Stomach (tissue), 8 donors: ENCODE measurements at regions not wholly inside any gene's neighbourhood (a gene's known extent, or its start where the extent isn't known, plus 50 kb on each side); places are given as distances from the start of the nearest gene placed in this dataset.

ENCODE experiments used
- DNase-seq, 2 donors: peaks; one replicate each; pipeline versions ENCODE4 v3.0.0 to v3.0.0-alpha.2; 2013 to 2019
- H3K27ac ChIP-seq, 5 donors: fragments of 200-600 bp in 4 of 5; sonication (generic) in 4 of 5; one replicate each; pipeline ENCODE4 v1.5.1; 2013 to 2019; ENCODE audit warnings: mild to moderate bottlenecking in 1 of 5, moderate library complexity in 1 of 5
- H3K27me3 ChIP-seq, 3 donors: fragments of 200-600 bp; sonication (generic); one replicate each; pipeline ENCODE4 v1.5.1; 2017 to 2019; ENCODE audit warnings: mixed run types in 1 of 3
- H3K36me3 ChIP-seq, 4 donors: fragments of 200-600 bp; sonication (generic); 1 replicate in 3 of 4; 2 replicates in 1 of 4; pipeline ENCODE4 v1.5.1; 2016 to 2019
- H3K4me1 ChIP-seq, 4 donors: fragments of 200-600 bp; sonication (generic); one replicate each; pipeline ENCODE4 v1.5.1; 2016 to 2019
- H3K4me3 ChIP-seq, 4 donors: fragments of 200-600 bp; sonication (generic) in 3 of 4; one replicate each; pipeline ENCODE4 v1.5.1; 2016 to 2019; ENCODE audit warnings: mild to moderate bottlenecking in 1 of 4
- H3K9me3 ChIP-seq, 4 donors: fragments of 200-600 bp; sonication (generic); one replicate each; pipeline ENCODE4 v1.5.1; 2016 to 2019
- EP300 ChIP-seq: sonication (generic); formaldehyde crosslinking; IDR thresholded peaks from one replicate; pipeline ENCODE4 v1.6.1; 2017; ENCODE audit warnings: antibody characterized with exemption
- POLR2A ChIP-seq, 4 donors: fragments of 450-650 bp; IDR thresholded peaks; one replicate each; pipeline ENCODE4 v1.6.1; 2016; ENCODE audit warnings: antibody characterized with exemption in 4 of 4, control low read depth in 2 of 4, mild to moderate bottlenecking in 1 of 4, moderate library complexity in 1 of 4
- POLR2AphosphoS5 ChIP-seq, 3 donors: sonication (generic); formaldehyde crosslinking; IDR thresholded peaks; one replicate each; pipeline ENCODE4 v1.6.1; 2016; ENCODE audit warnings: antibody characterized with exemption in 3 of 3
- WGBS, 5 donors: extraction: QIAGEN DNeasy Blood & Tissue Kit in 3 of 5; methylation state at CpG; one replicate each; pipeline versions ENCODE4 v1.1.5 to v1.1.7; 2013 to 2018; 5-methylcytosine and 5-hydroxymethylcytosine counted together
- intact Hi-C: fragments of 100-400 bp; cut with DNase I; formaldehyde crosslinking; loops from one replicate; pipeline ENCODE4 v1.15.1; 2023; ENCODE audit warnings: low total_unique reads
- TF ChIP-seq, protein P1 (sequence below), 7 experiments: fragments of 450-650 bp in 4 of 7; fragments of 200-600 bp in 3 of 7; sonication (generic) in 3 of 7; IDR thresholded peaks; one replicate each; pipeline ENCODE4 v1.5.1; 2016 to 2019; ENCODE audit warnings: antibody characterized with exemption in 7 of 7, control low read depth in 2 of 7, mild to moderate bottlenecking in 1 of 7
- donor health status: healthy with polysubstance abuse.
- donor health status: Bipolar disorder and iron deficiency.
- donor health status: healthy.

DNA sequence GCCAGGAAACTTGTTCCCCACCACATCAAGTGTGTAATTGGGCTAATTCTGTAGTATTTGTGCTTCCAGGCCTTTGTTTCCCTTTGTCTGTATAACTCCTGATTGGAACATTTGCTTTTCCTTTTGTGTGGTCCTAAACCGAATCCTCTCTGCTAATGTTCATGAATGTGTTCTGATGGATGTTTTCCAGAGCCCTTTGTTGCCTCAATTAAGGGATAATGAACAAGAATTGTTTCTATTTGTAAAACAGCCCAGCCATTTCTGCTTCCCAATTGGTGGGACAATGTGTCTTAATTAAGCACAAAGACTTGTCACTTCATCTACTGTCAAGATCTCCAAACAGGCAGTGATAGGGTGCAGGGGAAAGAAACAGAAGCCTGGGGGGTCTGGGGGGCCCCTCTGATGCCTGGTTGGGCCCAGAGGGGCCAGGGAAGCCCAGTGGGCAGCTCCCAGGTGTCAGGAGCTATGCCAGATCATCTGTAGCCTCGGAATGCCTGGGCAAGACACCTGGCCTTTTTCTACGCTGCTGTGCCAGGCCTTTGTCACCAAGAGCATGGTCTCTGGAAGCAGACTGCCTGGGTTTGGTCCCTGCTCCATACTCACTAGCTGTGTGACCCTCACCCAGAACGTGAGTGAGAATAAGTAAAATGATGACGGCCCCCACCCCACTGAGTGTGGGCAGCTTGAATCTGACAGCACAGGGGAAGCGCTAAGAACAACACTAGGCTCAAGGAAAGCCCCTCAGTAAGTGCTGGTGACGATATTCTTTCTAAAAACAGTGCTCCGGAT lies 116.6 kb upstream of the PRR20G start:
- Histone ChIP-seq H3K9me3 (no peaks in the 10 kb centered on the region), H3K27ac (no peak overlapping the region), H3K36me3 (no peaks in the 10 kb centered on the region), H3K4me3 (no peak overlapping the region), H3K27me3 (peaks cover 0 to 41% (median 0%) of the 10 kb centered on the region in 3 donors), H3K4me1 (no peaks in the 10 kb centered on the region)
- intact Hi-C loops: no loop called here
- 54 to 70% (median 63%) methylated on average over 8 of the region's 8 CpGs for WGBS, 5 donors
- DNase-seq: no peak
- no peak for TF ChIP-seq POLR2A (IDR thresholded peaks at IDR 0.05)
- TF ChIP-seq EP300: no peak
- TF ChIP-seq, protein P1, sequence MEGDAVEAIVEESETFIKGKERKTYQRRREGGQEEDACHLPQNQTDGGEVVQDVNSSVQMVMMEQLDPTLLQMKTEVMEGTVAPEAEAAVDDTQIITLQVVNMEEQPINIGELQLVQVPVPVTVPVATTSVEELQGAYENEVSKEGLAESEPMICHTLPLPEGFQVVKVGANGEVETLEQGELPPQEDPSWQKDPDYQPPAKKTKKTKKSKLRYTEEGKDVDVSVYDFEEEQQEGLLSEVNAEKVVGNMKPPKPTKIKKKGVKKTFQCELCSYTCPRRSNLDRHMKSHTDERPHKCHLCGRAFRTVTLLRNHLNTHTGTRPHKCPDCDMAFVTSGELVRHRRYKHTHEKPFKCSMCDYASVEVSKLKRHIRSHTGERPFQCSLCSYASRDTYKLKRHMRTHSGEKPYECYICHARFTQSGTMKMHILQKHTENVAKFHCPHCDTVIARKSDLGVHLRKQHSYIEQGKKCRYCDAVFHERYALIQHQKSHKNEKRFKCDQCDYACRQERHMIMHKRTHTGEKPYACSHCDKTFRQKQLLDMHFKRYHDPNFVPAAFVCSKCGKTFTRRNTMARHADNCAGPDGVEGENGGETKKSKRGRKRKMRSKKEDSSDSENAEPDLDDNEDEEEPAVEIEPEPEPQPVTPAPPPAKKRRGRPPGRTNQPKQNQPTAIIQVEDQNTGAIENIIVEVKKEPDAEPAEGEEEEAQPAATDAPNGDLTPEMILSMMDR (IDR thresholded peaks at IDR 0.05): no peak
- no peak for TF ChIP-seq POLR2AphosphoS5 (IDR thresholded peaks at IDR 0.05)

DNA sequence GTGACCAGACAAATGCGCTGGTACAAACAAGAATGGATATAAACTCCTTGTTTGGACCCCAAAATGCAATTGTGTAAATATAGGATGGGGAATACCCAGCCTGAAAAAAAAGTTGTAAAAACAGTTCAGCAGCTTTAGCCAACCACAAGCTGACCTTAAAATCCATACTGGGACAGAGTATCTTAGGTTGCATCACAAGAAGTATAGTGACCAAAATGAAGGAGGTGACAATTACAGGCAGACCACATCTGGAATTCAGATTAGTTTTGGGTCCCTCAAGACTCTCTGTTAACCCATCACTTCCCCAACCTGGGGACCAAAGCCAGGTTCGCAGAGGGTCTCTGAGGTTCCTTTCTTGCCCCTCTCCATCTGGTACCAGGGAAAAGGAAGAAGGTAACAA lies 115.9 kb upstream of the PRR20G start:
- WGBS, 5 donors: 80 to 97% (median 95%) methylated on average over 2 of the region's 2 CpGs
- Histone ChIP-seq H3K27ac (no peak overlapping the region), H3K27me3 (peaks cover 0 to 40% (median 0%) of the 10 kb centered on the region in 3 donors), H3K9me3 (no peaks in the 10 kb centered on the region), H3K36me3 (no peaks in the 10 kb centered on the region), H3K4me3 (no peak overlapping the region), H3K4me1 (no peaks in the 10 kb centered on the region)
- no peak for TF ChIP-seq EP300
- no peak for TF ChIP-seq POLR2AphosphoS5 (IDR thresholded peaks at IDR 0.05)
- no peak for TF ChIP-seq POLR2A (IDR thresholded peaks at IDR 0.05)
- TF ChIP-seq, protein P1 (IDR thresholded peaks at IDR 0.05): no peak
- intact Hi-C loops: no loop called here
- DNase-seq: no peak

DNA sequence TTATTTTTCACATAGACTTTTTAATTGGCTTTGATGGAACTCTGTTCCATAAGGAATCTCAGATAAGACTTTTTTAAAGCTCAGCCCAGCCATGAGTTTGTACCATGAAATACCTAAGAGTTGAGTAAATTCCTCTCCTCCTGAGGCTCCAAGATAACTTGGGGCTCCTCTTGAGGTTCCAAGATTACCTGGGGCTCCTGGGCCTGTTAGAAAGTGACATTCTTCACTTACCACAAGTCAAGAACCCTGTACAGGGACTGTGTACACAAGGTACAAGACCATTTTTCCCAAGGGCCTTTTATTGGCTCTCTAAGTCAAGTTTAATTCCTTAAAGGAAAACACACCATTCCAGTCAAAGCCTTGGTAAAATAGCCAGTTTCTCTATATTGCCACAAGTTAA lies 111.3 kb upstream of the PRR20G start:
- intact Hi-C loops: no loop called here

DNA sequence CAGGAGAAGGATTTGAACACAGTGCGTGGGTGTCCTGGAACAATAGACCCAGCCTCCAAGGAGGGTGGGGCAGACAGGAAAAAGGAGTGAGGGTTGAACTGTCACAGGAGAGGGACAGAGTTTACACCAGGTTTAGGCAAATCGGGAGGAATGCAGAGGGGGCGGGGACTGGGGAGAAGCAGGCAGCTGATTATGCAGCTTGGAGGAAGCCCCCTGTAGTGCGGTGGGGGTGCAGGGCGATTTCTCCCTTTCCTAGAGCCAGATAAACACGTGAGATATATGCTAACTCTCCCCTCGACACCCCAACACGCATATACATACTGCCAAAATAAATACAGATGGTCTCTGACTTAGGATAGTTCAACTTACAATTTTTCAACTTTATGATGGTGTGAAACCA lies 108.6 kb upstream of the PRR20G start:
- Histone ChIP-seq H3K27me3 (peaks cover 0 to 57% (median 4%) of the 10 kb centered on the region in 3 donors), H3K4me3 (no peak overlapping the region), H3K36me3 (no peaks in the 10 kb centered on the region), H3K27ac (no peak overlapping the region), H3K9me3 (no peaks in the 10 kb centered on the region), H3K4me1 (no peaks in the 10 kb centered on the region)
- 11 to 22% (median 16%) methylated on average over 8 of the region's 8 CpGs for WGBS, 5 donors
- TF ChIP-seq, protein P1 (IDR thresholded peaks at IDR 0.05): no peak
- TF ChIP-seq EP300 (no peak), POLR2AphosphoS5 (IDR thresholded peaks at IDR 0.05) (no peak), POLR2A (IDR thresholded peaks at IDR 0.05) (no peak)
- no peak for DNase-seq
- intact Hi-C loops: no loop called here

More for the DNA sequence above, 111.3 kb upstream of the PRR20G start:
- TF ChIP-seq POLR2AphosphoS5 (IDR thresholded peaks at IDR 0.05) (no peak), POLR2A (IDR thresholded peaks at IDR 0.05) (no peak), EP300 (no peak)
- TF ChIP-seq, protein P1 (IDR thresholded peaks at IDR 0.05): no peak
- Histone ChIP-seq H3K27me3 (peaks cover 0 to 30% (median 4%) of the 10 kb centered on the region in 3 donors), H3K4me1 (no peaks in the 10 kb centered on the region), H3K4me3 (no peak overlapping the region), H3K9me3 (no peaks in the 10 kb centered on the region), H3K36me3 (no peaks in the 10 kb centered on the region), H3K27ac (no peak overlapping the region)
- no peak for DNase-seq
